OCI-LY3 (cell line): ENCODE measurements at regions not wholly inside any gene's neighbourhood (a gene's known extent, or its start where the extent isn't known, plus 50 kb on each side); places are given as distances from the start of the nearest gene placed in this dataset.

ENCODE experiments used
- H2AFZ ChIP-seq: fragments of 200-600, 300-600 bp; shearing (Covaris generic); 2 replicates; pipeline ENCODE4 v1.6.0; 2014; ENCODE audit warnings: antibody characterized with exemption, low read depth, low read length
- H3K27ac ChIP-seq: fragments of 200-600, 300-600 bp; sonication (generic); 2 replicates; pipeline ENCODE4 v1.5.1; 2014; ENCODE audit warnings: mild to moderate bottlenecking, low read length, moderate library complexity, mixed read lengths
- H3K27me3 ChIP-seq: fragments of 200-600, 300-600 bp; sonication (generic); 2 replicates; pipeline ENCODE4 v1.6.1; 2014; ENCODE audit warnings: low read depth, low read length, mixed read lengths
- H3K36me3 ChIP-seq: fragments of 200-600, 300-600 bp; sonication (generic); replicated peaks from 2 replicates; pipeline ENCODE3; 2014; ENCODE audit warnings: low read depth, low read length, mixed read lengths
- H3K4me1 ChIP-seq: fragments of 300-600, 200-600 bp; sonication (generic); 2 replicates; pipeline ENCODE4 v1.6.1; 2014; ENCODE audit warnings: low read length, mixed read lengths
- H3K4me2 ChIP-seq: fragments of 200-600, 300-600 bp; sonication (generic); 2 replicates; pipeline ENCODE4 v1.6.1; 2014; ENCODE audit warnings: low read length, mixed read lengths
- H3K4me3 ChIP-seq: fragments of 300-600, 200-600 bp; sonication (generic); 2 replicates; pipeline ENCODE4 v1.5.1; 2014; ENCODE audit warnings: antibody characterized with exemption, mild to moderate bottlenecking, low read length, moderate library complexity
- H3K79me2 ChIP-seq: fragments of 300-600, 200-600 bp; shearing (Covaris generic); 2 replicates; pipeline ENCODE4 v1.6.1; 2014; ENCODE audit warnings: mild to moderate bottlenecking, low read length, mixed read lengths
- H3K9ac ChIP-seq: fragments of 300-600, 200-600 bp; shearing (Covaris generic); 2 replicates; pipeline ENCODE4 v1.6.0; 2014; ENCODE audit warnings: mild to moderate bottlenecking, low read length, moderate library complexity
- H3K9me3 ChIP-seq: fragments of 200-600, 300-600 bp; shearing (Covaris generic); 2 replicates; pipeline ENCODE4 v1.6.1; 2014; ENCODE audit warnings: low read length, mixed read lengths; ENCODE audit not compliant: insufficient read depth
- H4K20me1 ChIP-seq: fragments of 200-600, 300-600 bp; sonication (generic); 2 replicates; pipeline ENCODE4 v1.6.1; 2016; ENCODE audit warnings: low read length, mixed read lengths; ENCODE audit not compliant: insufficient read depth
- CTCF ChIP-seq: fragments of 200-600, 300-600 bp; sonication (generic); IDR thresholded peaks from 2 replicates; pipeline ENCODE4 v1.5.1; 2014; ENCODE audit warnings: antibody characterized with exemption, low read length, low read depth
- EZH2phosphoT487 ChIP-seq: fragments of 200-600 bp; shearing (Covaris generic); IDR thresholded peaks from 2 replicates; pipeline ENCODE4 v1.6.1; 2018; ENCODE audit warnings: antibody characterized with exemption, mixed run types, low read depth

- Histone ChIP-seq H2AFZ (no peak overlapping the region), H3K9me3 (no peaks in the 10 kb centered on the region), H3K79me2 (no peaks in the 10 kb centered on the region), H4K20me1 (no peaks in the 10 kb centered on the region), H3K36me3 (no peaks in the 10 kb centered on the region), H3K27ac (no peak overlapping the region), H3K4me1 (peaks cover 10% of the 10 kb centered on the region), H3K27me3 (peaks cover 14% of the 10 kb centered on the region; the same call in 1 of the 2 replicates), H3K4me2 (peak overlapping the region; percentile 84), H3K9ac (no peak overlapping the region), H3K4me3 (peak overlapping the region; percentile 73)
- TF ChIP-seq EZH2phosphoT487, result no peak
- TF ChIP-seq CTCF, result no peak
Observed at GRCh38 chr6:28588666-28589065, 63.0 kb downstream of the GPX5 start.

GRCh38 chr6:28589234-28589956 is 63.7 kb downstream of the GPX5 start:
- no peak overlapping the region for H3K27ac ChIP-seq
- no peaks in the 10 kb centered on the region for H3K36me3 ChIP-seq
- H4K20me1 ChIP-seq, result no peaks in the 10 kb centered on the region
- peak overlapping the region; percentile 73 for H3K4me3 ChIP-seq
- TF ChIP-seq EZH2phosphoT487 (no peak), CTCF (no peak)
- H3K9me3 ChIP-seq, result no peaks in the 10 kb centered on the region
- peak overlapping the region; percentile 84 for H3K4me2 ChIP-seq
- no peak overlapping the region for H2AFZ ChIP-seq
- H3K27me3 ChIP-seq, result peaks cover 14% of the 10 kb centered on the region; the same call in 1 of the 2 replicates
- peaks cover 10% of the 10 kb centered on the region for H3K4me1 ChIP-seq
- H3K79me2 ChIP-seq, result no peaks in the 10 kb centered on the region
- no peak overlapping the region for H3K9ac ChIP-seq

DNA sequence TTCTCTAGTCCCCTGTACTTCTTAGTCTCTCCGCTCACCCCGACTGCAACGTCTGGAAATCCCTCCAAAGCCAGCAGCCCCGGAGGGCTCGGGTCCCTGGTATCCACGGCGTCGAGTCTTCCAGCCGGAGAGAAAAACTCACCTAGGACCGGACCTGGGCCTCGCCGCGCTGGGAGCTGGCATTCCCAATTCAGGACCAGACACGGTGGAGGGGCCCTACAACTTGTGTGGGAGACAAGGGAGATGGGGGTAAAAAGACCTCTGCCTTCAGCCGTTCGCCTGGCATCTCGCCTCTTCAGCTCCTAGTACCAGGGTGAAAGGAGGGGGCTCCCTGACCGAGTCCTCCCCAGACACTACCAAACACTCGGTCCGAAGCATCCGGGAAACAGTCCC is 64.3 kb downstream of the GPX5 start:
- Histone ChIP-seq H3K4me1 (peaks cover 10% of the 10 kb centered on the region), H2AFZ (no peak overlapping the region), H3K27ac (no peak overlapping the region), H3K79me2 (no peaks in the 10 kb centered on the region), H3K9ac (no peak overlapping the region), H3K4me2 (peak overlapping the region; percentile 84), H4K20me1 (no peaks in the 10 kb centered on the region), H3K36me3 (no peaks in the 10 kb centered on the region), H3K9me3 (no peaks in the 10 kb centered on the region), H3K4me3 (no peak overlapping the region), H3K27me3 (peaks cover 13% of the 10 kb centered on the region; the same call in 1 of the 2 replicates)
- TF ChIP-seq CTCF (no peak), EZH2phosphoT487 (no peak)

- no peaks in the 10 kb centered on the region for H3K36me3 ChIP-seq
- H3K4me3 ChIP-seq, result no peak overlapping the region
- H3K4me2 ChIP-seq, result no peak overlapping the region
- H2AFZ ChIP-seq, result no peak overlapping the region
- no peaks in the 10 kb centered on the region for H3K79me2 ChIP-seq
- H3K9ac ChIP-seq, result no peak overlapping the region
- no peak overlapping the region for H3K27ac ChIP-seq
- no peaks in the 10 kb centered on the region for H3K9me3 ChIP-seq
- no peaks in the 10 kb centered on the region for H3K27me3 ChIP-seq
- TF ChIP-seq EZH2phosphoT487, result no peak
- TF ChIP-seq CTCF, result no peak
- no peaks in the 10 kb centered on the region for H3K4me1 ChIP-seq
- H4K20me1 ChIP-seq, result no peaks in the 10 kb centered on the region
Observed at GRCh38 chr6:28597217-28597835, 71.6 kb downstream of the GPX5 start.
